Fibroblast of lung (primary cell): ENCODE measurements at regions not wholly inside any gene's neighbourhood (a gene's known extent, or its start where the extent isn't known, plus 50 kb on each side); places are given as distances from the start of the nearest gene placed in this dataset.

Experiments
- DNase-seq, 2 donors: peaks; one replicate each; pipeline versions ENCODE4 v3.0.0 to v3.0.0-alpha.2; 2010; ENCODE audit warnings: low read depth in 2 of 2
- H2AFZ ChIP-seq: 2 replicates; pipeline ENCODE4 v1.5.1; 2012; ENCODE audit warnings: low read length, control low read depth, inconsistent platforms
- H3K27ac ChIP-seq: 2 replicates; pipeline ENCODE4 v1.5.1; 2011; ENCODE audit warnings: low read length, control low read depth; ENCODE audit not compliant: insufficient read depth
- H3K27me3 ChIP-seq: 2 replicates; pipeline ENCODE4 v1.5.1; 2011; ENCODE audit warnings: mild to moderate bottlenecking, low read length; ENCODE audit not compliant: control insufficient read depth, insufficient read depth
- H3K36me3 ChIP-seq: 2 replicates; pipeline ENCODE4 v1.5.1; 2011; ENCODE audit warnings: low read length; ENCODE audit not compliant: control insufficient read depth, insufficient read depth
- H3K4me1 ChIP-seq: 2 replicates; pipeline ENCODE4 v1.5.1; 2011; ENCODE audit warnings: low read length; ENCODE audit not compliant: control insufficient read depth, insufficient read depth; ENCODE audit errors: extremely low read depth
- H3K4me2 ChIP-seq: 2 replicates; pipeline ENCODE4 v1.5.1; 2011; ENCODE audit warnings: low read length, control low read depth; ENCODE audit not compliant: insufficient read depth; ENCODE audit errors: extremely low read depth
- H3K4me3 ChIP-seq, 4 experiments: fragments of 200-600 bp in 1 of 4; sonication (generic) in 1 of 4; replicated peaks in 1 of 4; 2 replicates each; pipeline ENCODE4 v1.5.1; 2011 to 2016; ENCODE audit warnings: low read length in 4 of 4, low read depth in 3 of 4, mild to moderate bottlenecking in 3 of 4, control low read depth in 2 of 4, inconsistent platforms in 1 of 4, mixed read lengths in 1 of 4; ENCODE audit not compliant: insufficient read depth in 1 of 4; ENCODE audit errors: control extremely low read depth in 1 of 4
- H3K79me2 ChIP-seq: 2 replicates; pipeline ENCODE4 v1.5.1; 2012; ENCODE audit warnings: mild to moderate bottlenecking, low read length, inconsistent platforms; ENCODE audit not compliant: control insufficient read depth, insufficient read depth
- H3K9ac ChIP-seq: 2 replicates; pipeline ENCODE4 v1.5.1; 2011; ENCODE audit warnings: mild to moderate bottlenecking, low read length, control low read depth; ENCODE audit not compliant: insufficient read depth
- H3K9me3 ChIP-seq: 2 replicates; pipeline ENCODE4 v1.5.1; 2012; ENCODE audit warnings: low read depth, low read length; ENCODE audit not compliant: control insufficient read depth, insufficient read depth
- H4K20me1 ChIP-seq: 2 replicates; pipeline ENCODE4 v1.5.1; 2011; ENCODE audit warnings: low read length; ENCODE audit not compliant: control insufficient read depth, insufficient read depth; ENCODE audit errors: extremely low read depth
- CTCF ChIP-seq, 2 donors: IDR thresholded peaks in 1 of 2; conservative IDR thresholded peaks in 1 of 2; 1 replicate in 1 of 2; 2 replicates in 1 of 2; pipeline ENCODE4 v1.5.1; 2011 to 2012; ENCODE audit warnings: low read length in 2 of 2, control low read depth in 1 of 2, inconsistent platforms in 1 of 2, low read depth in 1 of 2, mild to moderate bottlenecking in 1 of 2
- EZH2 ChIP-seq: IDR thresholded peaks from 2 replicates; pipeline ENCODE4 v1.5.1; 2012; ENCODE audit warnings: low read length, control low read depth, mild to moderate bottlenecking; ENCODE audit errors: missing control alignments

- DNase-seq: peak; percentile 48 to 83
- no peaks in the 10 kb centered on the region for H3K36me3 ChIP-seq
- TF ChIP-seq CTCF (conservative IDR thresholded peaks at IDR 0.05 in 1 of 2, IDR thresholded peaks at IDR 0.05 in 1 of 2; ENCODE audit: low read depth in 1 of 2, low read length in 2 of 2) (no peak), EZH2 (no peak)
- no peak overlapping the region for H3K27ac ChIP-seq
- H3K27me3 ChIP-seq: no peaks in the 10 kb centered on the region
- H3K4me2 ChIP-seq: no peak overlapping the region
- no peak overlapping the region for H3K4me3 ChIP-seq
- no peak overlapping the region for H2AFZ ChIP-seq
- no peak overlapping the region for H3K9ac ChIP-seq
- H3K79me2 ChIP-seq: no peaks in the 10 kb centered on the region
- no peaks in the 10 kb centered on the region for H4K20me1 ChIP-seq
- H3K4me1 ChIP-seq: no peaks in the 10 kb centered on the region
- no peaks in the 10 kb centered on the region for H3K9me3 ChIP-seq
These were observed 232.6 kb upstream of the GPC6 start for GRCh38 chr13:92994056-92994455.

GRCh38 chr13:93001866-93002461, 224.6 kb upstream of the GPC6 start:
- Histone ChIP-seq H3K4me1 (no peaks in the 10 kb centered on the region), H4K20me1 (no peaks in the 10 kb centered on the region), H3K9me3 (no peaks in the 10 kb centered on the region), H3K27ac (no peak overlapping the region), H2AFZ (no peak overlapping the region), H3K4me2 (no peak overlapping the region), H3K36me3 (no peaks in the 10 kb centered on the region), H3K4me3 (no peak overlapping the region), H3K9ac (no peak overlapping the region), H3K79me2 (no peaks in the 10 kb centered on the region), H3K27me3 (no peaks in the 10 kb centered on the region)
- peak; percentile 9 to 31 for DNase-seq
- TF ChIP-seq EZH2: no peak
- TF ChIP-seq CTCF (conservative IDR thresholded peaks at IDR 0.05 in 1 of 2, IDR thresholded peaks at IDR 0.05 in 1 of 2; ENCODE audit: low read depth in 1 of 2, low read length in 2 of 2): no peak

GRCh38 chr13:93003531-93003930, 223.1 kb upstream of the GPC6 start:
- Histone ChIP-seq H3K36me3 (no peaks in the 10 kb centered on the region), H3K79me2 (no peaks in the 10 kb centered on the region), H3K27me3 (no peaks in the 10 kb centered on the region), H3K27ac (no peak overlapping the region), H4K20me1 (no peaks in the 10 kb centered on the region), H3K4me2 (no peak overlapping the region), H2AFZ (no peak overlapping the region), H3K9ac (no peak overlapping the region), H3K9me3 (no peaks in the 10 kb centered on the region), H3K4me3 (no peak overlapping the region), H3K4me1 (no peaks in the 10 kb centered on the region)
- DNase-seq: no peak
- TF ChIP-seq EZH2 (no peak), CTCF (conservative IDR thresholded peaks at IDR 0.05 in 1 of 2, IDR thresholded peaks at IDR 0.05 in 1 of 2; ENCODE audit: low read depth in 1 of 2, low read length in 2 of 2) (no peak)
